HCT116 (cell line): ENCODE measurements at regions not wholly inside any gene's neighbourhood (a gene's known extent, or its start where the extent isn't known, plus 50 kb on each side); places are given as distances from the start of the nearest gene placed in this dataset.

ENCODE experiments used
- CEBPB ChIP-seq: IDR thresholded peaks from 2 replicates; pipeline ENCODE4 v1.6.1; 2012; ENCODE audit warnings: low read depth
- EZH2 ChIP-seq: fragments of 200-600 bp; sonication (generic); IDR thresholded peaks from 2 replicates; pipeline ENCODE4 v1.6.1; 2017; ENCODE audit warnings: antibody characterized with exemption, mixed run types
- EZH2phosphoT487 ChIP-seq: fragments of 200-600 bp; IDR thresholded peaks from 2 replicates; pipeline ENCODE4 v1.6.1; 2018; ENCODE audit warnings: antibody characterized with exemption, borderline replicate concordance
- JUND ChIP-seq: IDR thresholded peaks from 2 replicates; pipeline ENCODE4 v1.6.1; 2012
- POLR2A ChIP-seq: IDR thresholded peaks from 2 replicates; pipeline ENCODE4 v1.7.0; 2011; ENCODE audit warnings: borderline replicate concordance; ENCODE audit not compliant: insufficient read depth, insufficient read length; ENCODE audit errors: extremely low read depth
- ZNF274 ChIP-seq: fragments of 200-500 bp; sonication (Bioruptor generic); IDR thresholded peaks from 2 replicates; pipeline ENCODE4 v1.6.1; 2014; ENCODE audit warnings: mild to moderate bottlenecking, low read depth, low read length, inconsistent platforms
- TF ChIP-seq, protein P1 (sequence below), 3 experiments: fragments of 200-600 bp in 1 of 3; sonication (generic) in 1 of 3; IDR thresholded peaks in 2 of 3; conservative IDR thresholded peaks in 1 of 3; 2 replicates each; pipeline ENCODE4 v1.5.1; 2012 to 2017; ENCODE audit warnings: low read depth in 2 of 3, low read length in 2 of 3, antibody characterized with exemption in 1 of 3, borderline replicate concordance in 1 of 3, control low read depth in 1 of 3, mild to moderate bottlenecking in 1 of 3, mixed read lengths in 1 of 3, mixed run types in 1 of 3, moderate library complexity in 1 of 3; ENCODE audit not compliant: insufficient read depth in 1 of 3
- TF ChIP-seq, protein P2 (sequence below): IDR thresholded peaks from 2 replicates; pipeline ENCODE4 v1.6.1; 2012; ENCODE audit warnings: low read depth
- TF ChIP-seq, protein P3 (sequence below): IDR thresholded peaks from 2 replicates; pipeline ENCODE4 v1.6.1; 2012

DNA sequence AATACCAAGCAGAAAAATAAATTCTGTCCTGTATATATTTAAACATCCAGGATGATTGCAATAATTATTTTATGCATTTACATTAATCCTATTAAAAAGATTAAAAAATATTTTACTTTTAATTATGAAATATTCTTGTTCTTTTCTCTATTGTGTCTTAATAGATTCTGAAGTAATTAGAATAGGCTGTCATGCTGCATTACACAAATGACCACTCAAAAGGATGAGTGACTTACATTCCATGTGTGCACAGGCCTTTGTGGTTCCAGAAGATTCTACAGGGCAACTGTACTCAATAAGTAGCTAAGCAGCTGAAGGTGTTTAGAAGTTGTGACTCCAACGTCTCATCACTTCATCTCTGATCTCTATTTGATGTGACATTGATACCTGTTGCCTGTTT lies 745.9 kb upstream of the CCDC179 start:
- no peak for TF ChIP-seq EZH2
- TF ChIP-seq JUND, result no peak
- TF ChIP-seq ZNF274, result no peak
- TF ChIP-seq, protein P1, sequence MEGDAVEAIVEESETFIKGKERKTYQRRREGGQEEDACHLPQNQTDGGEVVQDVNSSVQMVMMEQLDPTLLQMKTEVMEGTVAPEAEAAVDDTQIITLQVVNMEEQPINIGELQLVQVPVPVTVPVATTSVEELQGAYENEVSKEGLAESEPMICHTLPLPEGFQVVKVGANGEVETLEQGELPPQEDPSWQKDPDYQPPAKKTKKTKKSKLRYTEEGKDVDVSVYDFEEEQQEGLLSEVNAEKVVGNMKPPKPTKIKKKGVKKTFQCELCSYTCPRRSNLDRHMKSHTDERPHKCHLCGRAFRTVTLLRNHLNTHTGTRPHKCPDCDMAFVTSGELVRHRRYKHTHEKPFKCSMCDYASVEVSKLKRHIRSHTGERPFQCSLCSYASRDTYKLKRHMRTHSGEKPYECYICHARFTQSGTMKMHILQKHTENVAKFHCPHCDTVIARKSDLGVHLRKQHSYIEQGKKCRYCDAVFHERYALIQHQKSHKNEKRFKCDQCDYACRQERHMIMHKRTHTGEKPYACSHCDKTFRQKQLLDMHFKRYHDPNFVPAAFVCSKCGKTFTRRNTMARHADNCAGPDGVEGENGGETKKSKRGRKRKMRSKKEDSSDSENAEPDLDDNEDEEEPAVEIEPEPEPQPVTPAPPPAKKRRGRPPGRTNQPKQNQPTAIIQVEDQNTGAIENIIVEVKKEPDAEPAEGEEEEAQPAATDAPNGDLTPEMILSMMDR (IDR thresholded peaks at IDR 0.05 in 2 of 3, conservative IDR thresholded peaks at IDR 0.05 in 1 of 3; ENCODE audit: borderline replicate concordance in 1 of 3, insufficient read depth in 1 of 3, low read depth in 2 of 3, low read length in 2 of 3), result no peak
- no peak for TF ChIP-seq POLR2A
- TF ChIP-seq, protein P2, sequence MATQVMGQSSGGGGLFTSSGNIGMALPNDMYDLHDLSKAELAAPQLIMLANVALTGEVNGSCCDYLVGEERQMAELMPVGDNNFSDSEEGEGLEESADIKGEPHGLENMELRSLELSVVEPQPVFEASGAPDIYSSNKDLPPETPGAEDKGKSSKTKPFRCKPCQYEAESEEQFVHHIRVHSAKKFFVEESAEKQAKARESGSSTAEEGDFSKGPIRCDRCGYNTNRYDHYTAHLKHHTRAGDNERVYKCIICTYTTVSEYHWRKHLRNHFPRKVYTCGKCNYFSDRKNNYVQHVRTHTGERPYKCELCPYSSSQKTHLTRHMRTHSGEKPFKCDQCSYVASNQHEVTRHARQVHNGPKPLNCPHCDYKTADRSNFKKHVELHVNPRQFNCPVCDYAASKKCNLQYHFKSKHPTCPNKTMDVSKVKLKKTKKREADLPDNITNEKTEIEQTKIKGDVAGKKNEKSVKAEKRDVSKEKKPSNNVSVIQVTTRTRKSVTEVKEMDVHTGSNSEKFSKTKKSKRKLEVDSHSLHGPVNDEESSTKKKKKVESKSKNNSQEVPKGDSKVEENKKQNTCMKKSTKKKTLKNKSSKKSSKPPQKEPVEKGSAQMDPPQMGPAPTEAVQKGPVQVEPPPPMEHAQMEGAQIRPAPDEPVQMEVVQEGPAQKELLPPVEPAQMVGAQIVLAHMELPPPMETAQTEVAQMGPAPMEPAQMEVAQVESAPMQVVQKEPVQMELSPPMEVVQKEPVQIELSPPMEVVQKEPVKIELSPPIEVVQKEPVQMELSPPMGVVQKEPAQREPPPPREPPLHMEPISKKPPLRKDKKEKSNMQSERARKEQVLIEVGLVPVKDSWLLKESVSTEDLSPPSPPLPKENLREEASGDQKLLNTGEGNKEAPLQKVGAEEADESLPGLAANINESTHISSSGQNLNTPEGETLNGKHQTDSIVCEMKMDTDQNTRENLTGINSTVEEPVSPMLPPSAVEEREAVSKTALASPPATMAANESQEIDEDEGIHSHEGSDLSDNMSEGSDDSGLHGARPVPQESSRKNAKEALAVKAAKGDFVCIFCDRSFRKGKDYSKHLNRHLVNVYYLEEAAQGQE, result no peak
- TF ChIP-seq EZH2phosphoT487, result no peak
- TF ChIP-seq, protein P3, sequence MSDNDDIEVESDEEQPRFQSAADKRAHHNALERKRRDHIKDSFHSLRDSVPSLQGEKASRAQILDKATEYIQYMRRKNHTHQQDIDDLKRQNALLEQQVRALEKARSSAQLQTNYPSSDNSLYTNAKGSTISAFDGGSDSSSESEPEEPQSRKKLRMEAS, result no peak
- no peak for TF ChIP-seq CEBPB
